Head of caudate nucleus (tissue), 42 donors: ENCODE measurements at regions not wholly inside any gene's neighbourhood (a gene's known extent, or its start where the extent isn't known, plus 50 kb on each side); places are given as distances from the start of the nearest gene placed in this dataset.
"Not testable (repeated sequence)": the region's sequence is repeated elsewhere in the genome, so short reads cannot be mapped to it uniquely, and the experiment has no call there.

Experiments used
- DNase-seq, 42 donors: peaks; one replicate each; pipeline versions ENCODE4 v3.0.0 to v3.0.0-alpha.2; 2020 to 2021; ENCODE audit warnings: mixed read lengths in 7 of 42
- intact Hi-C: fragments of 100-400 bp; cut with DNase I; formaldehyde crosslinking; loops from one replicate; pipeline ENCODE4 v1.15.0; 2022

- no peak for DNase-seq
- intact Hi-C loops: no loop called here
These were observed 54.8 kb downstream of the OTUD1 start for GRCh38 chr10:23493711-23494110.

- intact Hi-C loops: no loop called here
- peak in 3 of 42 donors; percentile 3 to 26 (median 8) for DNase-seq
These were observed 57.9 kb downstream of the OTUD1 start for GRCh38 chr10:23496727-23497126.

GRCh38 chr10:23499372-23500132 lies 60.7 kb downstream of the OTUD1 start:
- intact Hi-C loops: no loop called here
- DNase-seq: no peak

GRCh38 chr10:23505797-23506465 lies 67.1 kb downstream of the OTUD1 start:
- DNase-seq: no peak
- intact Hi-C loops: no loop called here

GRCh38 chr10:23512355-23513058 lies 73.6 kb downstream of the OTUD1 start:
- intact Hi-C loops: no loop called here
- DNase-seq: no peak

- intact Hi-C loops: not testable (repeated sequence)
These were observed 74.7 kb downstream of the OTUD1 start for GRCh38 chr10:23513621-23514020.

GRCh38 chr10:23514321-23514720 lies 75.4 kb downstream of the OTUD1 start:
- DNase-seq: no peak
- intact Hi-C loops: no loop called here

More at GRCh38 chr10:23513621-23514020, 74.7 kb downstream of the OTUD1 start:
- not testable (repeated sequence) for DNase-seq

- peak in 14 of 42 donors; percentile 9 to 63 (median 36) for DNase-seq
- intact Hi-C loops: no loop called here
These were observed 77.7 kb downstream of the OTUD1 start for GRCh38 chr10:23516530-23516929.

- DNase-seq: no peak
- intact Hi-C loops: no loop called here
These were observed 78.3 kb downstream of the OTUD1 start for GRCh38 chr10:23517155-23517554.

- DNase-seq: no peak
- intact Hi-C loops: no loop called here
These were observed 82.9 kb downstream of the OTUD1 start for GRCh38 chr10:23521735-23522134.

GRCh38 chr10:23522345-23522744 lies 83.5 kb downstream of the OTUD1 start:
- intact Hi-C loops: no loop called here
- DNase-seq: no peak

- intact Hi-C loops: no loop called here
- no peak for DNase-seq
These were observed 84.4 kb downstream of the OTUD1 start for GRCh38 chr10:23523251-23523650.

GRCh38 chr10:23525406-23525805 lies 86.5 kb downstream of the OTUD1 start:
- intact Hi-C loops: loop anchor here (1.0 kb wide), 1 partner anchor 211 kb away; no protein-coding TSS in a partner anchor
- peak in 32 of 42 donors; percentile 10 to 72 (median 44) for DNase-seq

GRCh38 chr10:23528419-23528818 lies 89.5 kb downstream of the OTUD1 start:
- intact Hi-C loops: no loop called here
- DNase-seq: no peak

- no peak for DNase-seq
- intact Hi-C loops: loop anchor here (10.0 kb wide), 1 partner anchor 165 kb away; no protein-coding TSS in a partner anchor
These were observed 90.8 kb downstream of the OTUD1 start for GRCh38 chr10:23529625-23530024.

- intact Hi-C loops: loop anchor here (10.0 kb wide), 1 partner anchor 165 kb away; no protein-coding TSS in a partner anchor
- DNase-seq: no peak
These were observed 91.2 kb downstream of the OTUD1 start for GRCh38 chr10:23530079-23530478.

GRCh38 chr10:23533212-23533611 lies 94.3 kb downstream of the OTUD1 start:
- no peak for DNase-seq
- intact Hi-C loops: loop anchor here (10.0 kb wide), 1 partner anchor 162 kb away; no protein-coding TSS in a partner anchor

- peak in 1 of 42 donors; percentile 7 for DNase-seq
- intact Hi-C loops: loop anchor here (10.0 kb wide), 1 partner anchor 160 kb away; no protein-coding TSS in a partner anchor
These were observed 95.5 kb downstream of the OTUD1 start for GRCh38 chr10:23534326-23534725.

GRCh38 chr10:23534761-23535160 lies 95.9 kb downstream of the OTUD1 start:
- DNase-seq: peak in 19 of 42 donors; percentile 13 to 76 (median 32)
- intact Hi-C loops: loop anchor here (10.0 kb wide), 1 partner anchor 160 kb away; no protein-coding TSS in a partner anchor
